GM18909 (cell line): ENCODE measurements at regions not wholly inside any gene's neighbourhood (a gene's known extent, or its start where the extent isn't known, plus 50 kb on each side); places are given as distances from the start of the nearest gene placed in this dataset.

ENCODE experiments used
- ATAC-seq: cut with Tn5 transposase; IDR thresholded peaks from one replicate; pipeline ENCODE4 v1.9.1; 2021; ENCODE audit warnings: mild to moderate bottlenecking; ENCODE audit not compliant: unreplicated experiment, poor library complexity

DNA sequence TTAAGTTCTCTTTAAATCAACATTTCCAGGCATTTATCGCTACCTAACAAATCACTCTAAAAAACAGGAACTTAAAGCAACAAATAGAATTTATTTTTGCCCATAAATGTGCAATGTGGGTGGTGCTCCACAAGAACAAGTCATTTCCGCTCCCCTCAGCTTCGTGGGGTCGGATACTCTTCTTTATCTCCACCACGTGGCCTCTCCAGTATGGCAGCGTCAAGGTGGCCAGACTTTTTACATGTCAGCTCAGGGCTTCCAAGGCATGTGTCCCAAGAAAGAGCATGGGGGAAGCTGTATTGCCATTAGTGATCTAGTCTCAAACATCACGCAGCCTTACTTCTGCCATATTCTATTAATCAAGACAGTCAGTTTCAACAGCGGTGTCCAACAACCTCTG, 249.2 kb upstream of the NOCT start:
- no peak for ATAC-seq

DNA sequence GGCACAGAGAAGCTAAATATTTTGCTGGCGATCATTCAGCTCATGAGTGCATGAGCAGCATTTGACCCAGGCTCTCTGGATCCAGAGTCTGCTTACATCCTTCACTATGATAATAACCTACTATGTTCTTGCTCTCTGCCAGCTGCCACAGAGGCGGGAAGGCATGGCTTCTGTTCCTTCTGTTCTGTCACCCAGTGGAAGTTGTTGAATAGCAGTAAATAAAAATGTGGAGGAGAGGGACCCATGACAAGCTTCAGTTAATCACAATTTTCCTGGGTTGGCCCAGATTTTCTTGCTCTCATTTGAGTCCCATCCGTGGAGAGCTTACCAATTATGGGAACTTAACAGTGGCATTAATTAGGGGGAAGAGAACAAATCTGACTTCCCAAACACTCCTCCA, 250.1 kb upstream of the NOCT start:
- no peak for ATAC-seq

DNA sequence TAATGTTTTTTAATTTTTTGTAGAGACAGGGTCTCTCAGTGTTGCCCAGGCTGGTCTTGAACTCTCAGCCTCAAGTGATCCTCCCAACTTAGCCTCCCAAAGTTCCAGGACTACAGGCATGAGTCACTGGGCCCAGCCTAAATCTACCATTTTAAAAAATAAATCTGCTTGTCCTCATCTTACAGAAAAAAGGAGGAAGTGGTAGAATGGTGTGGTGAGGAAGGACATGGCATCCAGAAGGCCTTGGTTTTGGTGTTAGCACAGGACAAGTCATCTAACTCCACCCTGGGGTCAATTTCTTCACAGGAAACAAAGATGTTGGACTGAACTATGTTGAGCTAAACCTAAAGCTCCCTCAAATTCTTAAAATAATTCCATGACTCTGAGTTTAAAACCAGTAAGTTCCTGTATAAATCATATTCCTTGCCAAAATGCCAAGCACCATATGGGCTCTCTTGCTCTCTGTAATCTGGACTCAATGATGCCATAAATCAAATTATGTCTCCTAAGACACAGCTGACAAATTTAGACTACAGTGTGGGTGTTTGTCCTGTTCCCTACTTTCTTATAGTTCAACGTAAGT, 253.9 kb upstream of the NOCT start:
- ATAC-seq = no peak

DNA sequence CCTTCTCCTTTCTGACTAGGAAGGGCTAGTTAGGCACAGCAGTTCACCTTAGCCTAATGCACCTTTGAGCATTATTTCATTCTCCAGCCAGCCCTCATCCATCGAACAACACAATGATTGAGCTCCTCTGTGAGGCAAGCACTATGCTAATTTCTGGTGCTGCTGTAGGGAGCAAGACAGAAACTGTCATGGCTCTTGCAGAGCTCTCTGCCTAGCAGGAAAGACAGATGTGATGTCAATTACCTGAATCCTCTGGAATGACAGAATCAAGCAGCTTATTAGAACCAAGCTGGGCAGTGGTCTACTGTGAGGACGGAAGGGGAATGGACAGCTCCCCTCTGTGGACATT, 256.1 kb upstream of the NOCT start:
- ATAC-seq = no peak

DNA sequence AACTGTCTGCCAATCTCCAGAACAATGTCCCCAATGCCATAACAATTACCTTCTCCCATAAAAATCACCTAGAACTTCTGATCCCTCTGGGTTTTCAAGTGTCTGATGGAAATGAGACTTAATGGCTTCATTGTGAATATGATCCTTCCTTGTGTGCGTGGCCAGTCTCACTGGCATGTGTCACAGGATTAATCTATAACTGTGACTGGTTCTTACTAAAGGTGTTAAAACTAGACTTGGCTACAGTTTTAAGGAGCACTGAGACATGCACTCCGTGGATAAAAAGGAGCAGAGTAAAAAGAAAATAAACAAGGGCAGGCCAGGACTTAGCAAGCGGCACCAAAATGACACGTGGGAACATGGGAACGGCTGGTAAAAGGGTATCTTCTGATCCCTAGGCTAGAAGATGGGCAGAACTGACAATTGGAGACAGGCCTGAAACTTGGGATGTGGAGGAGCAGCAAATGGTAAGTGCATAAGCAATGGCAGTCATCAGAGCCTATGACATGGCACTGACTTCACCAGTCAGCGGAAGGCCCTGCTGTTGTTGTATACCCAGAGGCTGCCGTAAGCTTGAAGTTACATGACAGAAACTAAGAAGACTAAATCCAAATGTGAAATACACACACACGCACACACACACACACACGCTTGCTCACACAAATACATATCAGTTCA, 256.6 kb upstream of the NOCT start:
- no peak for ATAC-seq

DNA sequence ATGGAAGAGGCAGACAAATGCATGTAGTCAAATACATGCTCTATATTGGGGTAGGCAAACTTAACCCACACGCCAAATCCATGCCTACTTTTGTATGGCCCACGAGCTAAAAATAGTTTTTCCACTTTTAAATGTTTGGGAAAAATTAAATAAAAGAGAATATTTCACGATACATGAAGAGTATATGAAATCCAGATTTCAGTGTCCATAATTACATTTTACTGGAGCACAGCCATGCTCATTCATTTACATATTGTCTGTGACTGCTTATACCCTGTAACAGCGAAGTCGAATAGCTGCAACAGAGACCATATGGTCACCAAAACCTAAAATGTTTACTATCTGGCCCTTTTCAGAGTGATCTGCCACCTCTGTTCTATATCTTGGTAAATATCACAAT, 257.4 kb upstream of the NOCT start:
- ATAC-seq = no peak

DNA sequence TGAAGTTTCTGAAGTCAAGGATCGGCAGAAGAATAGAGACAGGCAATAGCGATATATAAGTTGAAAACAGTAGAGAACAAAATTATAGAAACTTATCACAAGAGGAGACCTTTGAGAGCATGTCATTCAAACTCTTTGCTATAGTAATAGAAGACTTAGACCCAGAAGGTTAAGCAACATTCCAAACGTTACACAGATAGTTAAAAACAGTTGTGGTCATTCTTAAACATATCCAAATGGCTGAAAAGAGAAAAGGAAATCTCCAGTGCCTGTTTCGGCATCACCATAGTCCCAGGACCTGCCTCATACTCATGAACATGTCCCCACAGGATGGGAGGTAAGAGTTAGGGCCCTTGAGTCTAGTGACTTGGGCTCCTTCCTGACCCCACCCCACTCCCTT, 258.1 kb upstream of the NOCT start:
- no peak for ATAC-seq

DNA sequence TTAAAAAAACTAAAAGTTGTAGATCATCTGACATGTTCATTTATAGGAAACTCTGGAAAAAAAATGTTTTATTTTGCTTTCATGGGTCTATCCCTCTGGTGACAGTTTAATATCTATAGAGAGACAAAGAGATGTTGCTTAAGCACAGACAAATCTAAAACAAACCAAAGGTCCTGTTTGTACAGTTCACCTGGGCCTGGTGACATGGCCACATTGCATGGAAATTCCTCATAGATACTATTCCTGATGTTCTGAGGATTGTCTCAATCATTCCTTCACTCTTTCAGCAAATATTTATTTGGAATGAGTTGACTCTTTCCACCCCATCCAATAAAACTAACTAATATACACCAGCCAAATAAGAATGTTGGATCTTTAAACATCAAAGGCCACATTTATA, 259.1 kb upstream of the NOCT start:
- no peak for ATAC-seq

DNA sequence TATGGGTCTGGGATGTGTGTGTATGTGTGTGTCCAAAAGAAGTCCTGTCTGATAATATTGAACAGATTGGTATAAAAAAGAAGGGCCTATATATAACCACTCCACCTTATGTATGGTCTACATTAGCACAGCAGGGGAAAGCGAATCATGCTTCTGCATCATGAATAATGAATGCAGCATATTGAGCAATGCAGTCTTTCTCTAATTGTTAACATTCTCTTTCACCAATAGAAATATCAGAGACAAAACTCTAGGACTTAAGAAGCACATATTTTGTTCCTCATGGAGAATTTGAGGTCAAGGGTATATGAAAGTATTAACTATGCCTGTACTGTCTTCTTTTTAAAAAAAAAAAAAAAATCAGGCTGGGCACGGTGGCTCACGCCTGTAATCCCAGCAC, 264.3 kb upstream of the NOCT start:
- ATAC-seq = no peak

DNA sequence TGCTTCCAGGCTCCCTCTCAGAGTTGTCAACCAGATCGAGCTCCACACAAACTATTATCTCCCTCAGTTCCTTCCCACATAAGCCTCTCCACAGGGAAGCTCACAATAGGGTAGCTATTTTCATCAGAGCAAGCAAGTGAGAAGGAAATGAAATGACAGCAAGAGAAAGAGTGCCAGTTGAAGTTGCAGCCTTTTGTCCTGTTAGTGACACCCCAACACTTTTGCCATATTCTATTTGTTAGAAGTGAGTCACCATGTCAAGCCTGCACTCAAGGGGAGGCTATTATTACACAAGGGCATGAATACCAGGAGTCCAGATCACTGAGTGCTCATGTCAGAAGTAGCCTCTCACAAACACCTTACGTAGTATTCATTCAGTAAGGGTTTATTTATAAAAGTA, 266.3 kb upstream of the NOCT start:
- no peak for ATAC-seq

DNA sequence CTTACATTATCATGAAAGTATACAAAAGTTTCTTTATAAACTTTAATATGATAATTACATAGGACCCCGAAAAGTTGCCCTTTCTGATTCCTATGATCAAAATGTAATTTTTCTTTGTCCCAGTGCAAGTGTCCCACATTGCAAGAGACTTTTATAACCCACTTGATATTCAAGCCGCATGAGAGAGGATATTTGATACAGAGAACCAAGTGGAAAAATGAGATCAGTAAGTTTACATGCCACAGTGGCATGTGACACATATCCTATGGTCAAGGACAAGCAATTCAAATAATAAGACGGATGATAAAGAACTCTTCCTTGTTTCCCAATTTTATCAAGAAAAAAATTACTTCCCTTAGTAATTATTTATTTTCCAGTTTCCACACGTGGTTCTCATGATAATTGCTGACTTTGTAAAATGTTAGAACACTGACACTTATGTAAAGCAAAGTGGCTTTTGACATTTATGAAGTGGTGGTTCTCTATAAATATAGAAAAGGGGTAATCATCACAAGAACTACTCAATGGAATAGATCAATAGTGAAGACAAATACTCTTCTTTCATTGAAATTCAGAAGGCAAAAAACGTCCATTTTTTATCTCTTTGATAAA, 273.7 kb upstream of the NOCT start:
- no peak for ATAC-seq

DNA sequence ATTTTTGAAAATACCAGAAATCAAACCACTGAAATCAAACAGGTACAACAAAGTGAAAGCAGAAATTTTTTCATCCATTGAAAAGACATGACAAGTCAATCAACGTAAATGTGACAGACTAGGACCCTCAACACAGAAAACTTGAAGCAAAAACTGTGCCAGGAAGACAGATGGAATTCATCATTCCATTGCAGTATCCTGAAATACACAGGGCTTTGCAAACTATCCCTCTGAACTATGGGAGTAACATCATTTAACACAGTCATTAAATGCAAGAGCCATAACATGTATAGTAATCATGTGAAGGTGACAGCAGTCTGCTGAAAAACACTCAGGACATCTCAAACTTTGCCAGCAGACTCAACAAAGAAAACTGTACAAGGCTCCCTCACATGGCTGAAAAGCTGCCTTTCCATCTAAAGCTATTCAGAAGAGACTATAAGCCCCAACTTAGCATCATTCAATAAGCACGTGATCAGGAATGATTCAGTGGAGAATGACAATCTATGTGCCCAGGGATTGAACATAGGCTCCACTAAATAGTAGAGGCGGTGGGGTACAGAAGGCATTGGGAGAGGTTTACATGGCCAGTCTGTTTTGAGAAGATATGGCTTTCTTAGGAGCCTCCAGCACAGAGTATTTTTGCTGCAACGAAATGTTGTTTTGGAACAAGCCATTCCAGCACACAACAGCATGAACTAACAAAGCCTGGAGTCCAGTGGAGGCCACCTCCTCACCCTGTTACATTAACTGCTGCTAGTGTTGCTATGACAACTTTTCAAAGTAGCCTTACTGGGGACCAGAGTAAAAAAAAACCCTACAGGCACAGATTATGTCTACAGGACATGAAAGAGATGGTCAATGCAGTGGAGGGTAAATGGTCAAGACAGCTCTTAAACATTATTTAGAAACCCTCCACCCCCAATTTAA, 274.5 kb upstream of the NOCT start:
- ATAC-seq = no peak

DNA sequence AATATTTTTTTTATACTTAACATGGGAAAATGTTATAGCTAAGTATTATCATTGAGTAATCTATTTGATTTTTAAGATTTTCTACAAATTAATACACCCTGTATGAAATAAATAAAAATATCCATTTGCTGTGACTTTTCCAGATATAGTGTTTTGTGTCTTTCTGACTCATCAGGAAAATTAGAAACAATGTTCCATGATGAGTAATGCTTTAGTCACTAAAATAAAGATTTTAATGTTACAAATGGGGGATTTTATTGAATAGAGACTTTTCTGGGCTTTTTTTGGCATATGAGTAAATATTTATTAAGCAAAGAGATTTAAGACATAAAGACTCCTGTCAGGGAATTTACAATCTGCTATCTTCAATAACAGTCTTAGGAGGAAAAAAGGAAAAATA, 279.2 kb upstream of the NOCT start:
- ATAC-seq = no peak

DNA sequence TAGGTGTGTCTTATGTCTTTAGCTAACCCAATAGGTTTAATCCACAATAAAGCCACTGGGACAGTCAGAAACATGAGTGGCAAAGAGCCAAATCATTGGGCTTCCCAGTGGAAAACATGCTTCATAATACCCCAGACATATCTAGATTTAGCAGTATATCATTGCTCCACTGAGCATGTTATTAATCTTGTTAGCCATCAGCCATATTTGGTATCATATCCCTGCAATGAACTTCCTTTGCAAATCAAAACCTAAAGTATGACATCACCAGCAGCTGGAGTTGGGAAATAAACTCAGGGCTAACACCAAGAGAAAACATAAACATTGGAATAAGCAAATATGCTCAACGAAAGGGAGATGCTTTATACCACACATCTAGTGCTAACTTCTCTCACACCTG, 280.8 kb upstream of the NOCT start:
- ATAC-seq = no peak

DNA sequence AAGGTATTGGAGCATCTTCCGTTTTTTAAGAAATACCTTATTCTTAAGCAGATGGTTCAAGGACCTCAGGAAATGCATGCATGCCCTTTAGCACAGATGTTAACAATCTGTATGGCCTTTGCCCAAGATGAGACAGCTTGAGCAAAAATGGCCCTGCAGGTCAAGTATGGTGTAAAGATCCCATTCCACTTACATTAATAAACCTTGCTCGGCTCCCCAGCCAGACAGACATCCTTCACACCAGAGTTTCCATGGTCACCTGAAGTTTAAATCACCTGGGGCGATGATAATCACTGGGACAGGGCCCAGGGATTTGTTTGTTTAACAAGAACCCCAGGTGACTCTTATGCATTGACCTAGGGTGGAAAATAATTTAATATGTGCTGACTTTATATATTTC, 287.0 kb upstream of the NOCT start:
- ATAC-seq = no peak

DNA sequence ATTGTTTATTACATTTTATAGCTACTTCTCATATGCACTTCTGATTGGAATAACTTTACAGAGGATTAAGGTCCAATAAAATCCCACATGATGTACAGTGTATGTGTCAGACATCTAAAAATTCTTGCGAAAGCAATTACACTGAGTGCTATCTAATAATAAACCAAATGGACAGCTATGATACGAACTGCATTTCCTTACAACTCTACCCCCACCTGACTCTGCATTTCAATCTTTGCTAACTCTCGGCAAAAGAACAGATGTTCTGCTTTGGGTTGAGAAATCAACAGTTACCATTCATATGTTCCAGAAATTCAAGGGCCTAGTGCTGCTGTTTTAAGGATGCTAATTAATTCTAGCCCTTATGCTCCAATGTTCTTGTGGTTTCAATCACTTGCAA, 287.9 kb upstream of the NOCT start:
- no peak for ATAC-seq

DNA sequence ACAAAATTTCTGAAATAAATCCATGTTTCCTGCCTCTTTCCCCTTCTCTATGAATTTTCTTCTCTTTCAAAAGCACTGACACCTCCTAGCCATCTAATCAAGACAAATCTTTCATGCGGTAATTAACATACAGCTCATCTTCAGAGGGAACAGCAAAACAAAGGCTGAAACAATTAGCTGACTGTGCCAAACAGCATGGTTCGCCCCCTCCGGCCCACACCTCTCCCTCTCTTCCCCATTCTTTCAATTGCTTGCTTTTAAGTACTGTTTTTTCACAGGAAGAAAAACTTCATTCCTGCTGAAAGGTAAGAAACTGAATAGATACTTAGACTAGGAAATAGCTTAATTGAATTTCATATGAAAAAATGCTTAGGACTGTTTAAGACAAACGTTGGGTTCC, 291.1 kb upstream of the NOCT start:
- ATAC-seq = no peak

DNA sequence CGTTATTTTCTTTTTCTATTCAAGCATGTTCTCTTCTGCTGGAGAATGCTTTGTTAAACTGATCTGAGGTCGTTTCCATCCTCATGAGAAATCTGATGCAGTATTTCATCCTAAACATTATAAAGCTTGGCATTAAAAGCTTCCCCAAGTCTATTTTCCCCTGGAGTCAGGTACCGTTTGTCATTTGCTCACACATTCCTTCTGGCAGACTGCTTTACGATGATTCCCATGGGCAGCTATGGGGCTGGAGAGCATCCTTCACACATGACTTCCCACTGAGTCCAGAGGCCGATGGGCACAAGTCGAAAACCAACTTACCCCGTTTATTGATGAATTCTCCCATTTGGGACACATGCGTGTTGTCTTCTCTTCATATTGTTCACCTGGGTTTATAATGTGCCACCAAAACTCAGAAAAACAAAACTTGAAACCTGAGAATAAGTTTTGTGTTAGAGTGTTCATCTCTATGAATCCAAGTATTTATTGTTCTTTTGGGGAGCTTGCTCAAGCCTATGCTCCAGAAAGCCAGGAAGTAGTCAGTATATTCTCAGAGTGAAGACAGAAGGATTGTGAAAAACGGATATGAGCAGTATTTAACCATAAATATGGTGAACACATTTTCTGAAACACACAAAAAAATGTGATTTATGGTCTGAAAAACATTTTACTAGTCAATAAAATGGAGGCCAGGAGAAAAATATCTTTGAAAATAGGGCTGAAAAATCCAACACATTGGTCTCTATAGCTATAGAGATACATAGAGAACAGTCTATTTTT, 298.8 kb upstream of the NOCT start:
- ATAC-seq = no peak

DNA sequence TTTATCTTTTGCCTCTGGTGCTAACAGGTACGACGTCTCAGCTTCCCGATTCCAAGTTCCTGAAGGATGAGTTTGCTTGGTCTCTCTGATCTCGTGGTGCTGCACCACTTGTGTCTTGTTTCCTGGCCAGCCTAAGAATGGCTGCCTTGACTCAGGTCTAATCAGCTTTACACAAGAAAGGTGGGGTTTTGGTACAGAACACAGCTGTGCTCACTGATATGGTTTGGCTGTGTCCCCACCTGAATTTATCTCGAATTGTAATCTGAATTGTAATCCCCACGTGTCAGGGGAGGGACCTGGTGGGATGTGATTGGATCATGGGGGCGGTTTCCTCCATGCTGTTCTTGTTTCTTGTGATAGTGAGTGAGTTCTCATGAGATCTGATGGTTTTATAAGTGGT, 305.3 kb upstream of the NOCT start:
- no peak for ATAC-seq

DNA sequence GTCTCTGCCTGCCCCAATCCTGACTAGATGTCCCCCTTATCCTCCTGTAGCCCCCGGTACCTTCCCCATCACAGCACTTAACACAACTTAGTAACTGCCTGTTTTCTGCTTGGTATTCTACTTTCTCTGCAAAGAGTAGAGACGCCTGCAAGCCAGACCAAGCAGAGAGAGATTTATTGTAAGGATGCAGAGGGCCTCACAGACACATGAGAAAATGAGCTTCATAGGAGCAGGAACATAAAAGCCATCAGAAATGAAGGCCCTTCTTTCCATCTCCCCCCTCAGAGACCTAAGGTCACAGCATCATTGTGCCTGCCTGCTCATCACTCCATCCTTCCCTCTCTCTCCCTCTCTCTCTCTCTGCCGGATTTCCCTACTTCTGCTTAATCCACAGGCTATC, 305.7 kb upstream of the NOCT start:
- no peak for ATAC-seq
